Stimulated activated CD8-positive, alpha-beta memory T cell treated with anti-CD3 and anti-CD28 coated beads, Interleukin-2, amount 100 ng/mL, for 48 hours (primary cell): ENCODE measurements at regions not wholly inside any gene's neighbourhood (a gene's known extent, or its start where the extent isn't known, plus 50 kb on each side); places are given as distances from the start of the nearest gene placed in this dataset.
"Not testable (repeated sequence)": the region's sequence is repeated elsewhere in the genome, so short reads cannot be mapped to it uniquely, and the experiment has no call there.

Experiments used
- DNase-seq, 2 donors: peaks; one replicate each; pipeline ENCODE4 v3.0.0-alpha.2; 2020; ENCODE audit warnings: low read depth in 2 of 2

DNA sequence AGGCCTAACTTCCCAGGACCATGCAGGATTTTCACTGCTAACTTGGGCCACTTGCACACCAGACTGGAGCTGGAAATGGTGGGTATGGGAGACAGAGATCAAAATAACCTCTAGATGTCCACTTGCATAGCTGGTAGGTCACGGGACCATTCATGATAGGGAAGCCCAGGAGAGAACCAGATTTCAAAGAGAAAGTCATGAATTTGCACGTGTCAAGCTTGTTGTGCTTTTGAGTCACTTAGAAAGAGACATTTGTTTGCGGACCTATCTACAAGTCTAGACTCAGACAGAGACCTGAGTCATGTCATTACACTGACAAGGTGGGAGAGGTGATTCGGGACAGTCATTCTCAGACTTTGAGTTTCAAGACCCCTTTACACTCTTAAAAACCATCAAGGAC is 704.1 kb downstream of the DTWD2 start:
- not testable (repeated sequence) for DNase-seq

DNA sequence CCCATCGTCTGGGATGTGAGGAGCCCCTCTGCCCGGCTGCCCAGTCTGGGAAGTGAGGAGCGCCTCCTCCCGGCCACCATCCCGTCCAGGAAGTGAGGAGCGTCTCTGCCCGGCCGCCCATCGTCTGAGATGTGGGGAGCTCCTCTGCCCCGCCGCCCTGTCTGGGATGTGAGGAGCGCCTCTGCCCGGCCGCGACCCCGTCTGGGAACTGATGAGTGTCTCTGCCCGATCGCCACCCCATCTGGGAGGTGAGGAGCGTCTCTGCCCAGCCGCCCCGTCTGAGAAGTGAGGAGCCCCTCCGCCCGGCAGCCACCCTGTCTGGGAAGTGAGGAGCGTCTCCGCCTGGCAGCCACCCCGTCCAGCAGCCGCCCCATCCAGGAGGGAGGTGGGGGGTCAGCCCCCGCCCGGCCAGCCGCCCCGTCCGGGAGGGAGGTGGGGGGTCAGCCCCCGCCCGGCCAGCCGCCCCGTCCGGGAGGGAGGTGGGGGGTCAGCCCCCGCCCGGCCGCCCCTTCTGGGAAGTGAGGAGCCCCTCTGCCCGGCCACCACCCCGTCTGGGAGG is 705.8 kb downstream of the DTWD2 start:
- DNase-seq: not testable (repeated sequence)

DNA sequence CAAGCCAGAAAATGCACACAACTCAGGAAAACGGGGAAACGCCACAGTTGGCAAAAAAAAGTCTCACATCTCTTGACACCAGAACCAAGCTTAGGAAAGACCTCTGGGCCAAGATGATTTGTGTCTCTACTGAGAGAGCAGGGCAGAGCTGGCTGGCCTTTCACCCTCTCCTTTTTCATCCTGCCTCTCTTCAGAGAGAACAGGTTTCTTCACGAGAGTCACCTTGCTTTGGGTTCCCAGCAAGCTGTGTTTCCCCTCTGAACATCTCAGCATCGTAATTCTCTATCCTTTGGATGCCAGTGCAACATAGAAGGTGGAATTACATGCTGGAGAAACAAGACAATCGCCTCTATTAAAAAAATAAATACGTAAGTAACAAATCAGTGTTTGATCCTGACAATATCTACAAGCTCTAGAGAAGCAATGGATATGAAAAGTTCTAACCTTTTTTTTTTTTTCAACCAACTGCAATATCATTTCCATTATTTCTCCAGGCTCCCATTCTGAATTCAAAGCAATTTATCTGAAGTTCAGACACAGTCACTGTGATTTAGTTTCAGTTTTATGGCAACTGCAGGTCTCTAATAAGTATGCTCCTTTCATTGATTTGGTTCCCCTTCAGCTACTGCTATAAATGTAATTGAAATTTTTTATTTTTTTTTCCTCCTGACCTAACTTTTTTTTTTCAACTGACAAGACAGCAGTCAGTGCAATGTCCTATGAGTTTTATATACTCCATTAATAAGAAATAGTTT is 708.6 kb downstream of the DTWD2 start:
- DNase-seq: no peak

DNA sequence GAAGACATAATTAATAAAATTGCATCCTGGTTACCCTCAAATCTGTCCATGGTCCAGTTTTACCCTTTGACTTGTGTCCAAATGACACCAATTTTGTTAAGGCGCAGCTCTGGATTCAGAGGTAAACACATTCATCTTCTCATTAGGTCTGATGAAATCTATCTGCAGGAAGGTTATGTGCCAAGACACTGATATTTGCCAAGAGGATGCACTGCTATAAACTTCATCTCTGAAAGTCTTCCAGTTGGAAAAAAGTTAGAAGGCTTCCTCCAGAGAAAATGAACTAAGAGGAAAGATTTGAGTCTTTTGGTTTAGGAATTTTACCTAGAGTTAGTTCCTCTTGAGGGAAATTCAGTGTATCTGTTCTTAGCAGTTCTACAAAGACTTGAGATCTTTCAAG is 717.8 kb downstream of the DTWD2 start:
- DNase-seq: no peak

DNA sequence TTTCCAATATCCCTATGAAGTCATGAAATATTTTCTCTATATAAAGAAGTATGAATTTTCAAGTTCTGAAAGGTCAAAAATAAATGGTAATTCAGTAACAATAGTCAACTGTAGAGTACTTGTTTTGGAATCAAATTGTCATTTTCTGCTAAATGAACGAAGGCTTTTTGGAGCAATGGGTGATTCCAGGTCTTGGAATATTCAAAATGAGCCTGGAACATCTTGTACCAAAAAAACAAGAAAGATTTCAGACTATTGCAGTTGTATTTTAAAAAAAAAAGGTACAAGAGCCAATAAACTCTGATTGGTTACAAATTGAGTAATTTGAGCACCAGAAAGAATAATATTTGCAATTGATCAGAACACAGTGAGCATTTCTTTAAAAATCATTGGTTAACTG is 730.1 kb downstream of the DTWD2 start:
- DNase-seq: no peak

DNA sequence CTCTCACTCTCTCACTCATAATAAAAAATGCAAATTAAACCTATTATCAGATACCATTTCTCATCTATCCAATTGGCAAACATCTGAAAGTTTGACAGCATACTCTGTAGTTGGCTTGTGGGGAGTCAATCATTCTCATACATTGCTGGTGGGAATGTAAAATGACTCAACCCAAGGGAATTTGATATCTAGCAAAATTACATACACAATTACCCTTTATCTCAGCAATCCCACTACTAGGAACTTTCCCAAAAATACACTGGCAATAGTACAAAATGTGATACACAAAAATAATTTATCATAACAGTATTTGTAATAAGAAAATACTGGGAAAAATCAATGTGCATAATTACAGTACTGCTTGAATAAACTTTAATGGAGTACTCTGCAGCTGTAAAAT is 731.3 kb downstream of the DTWD2 start:
- no peak for DNase-seq

DNA sequence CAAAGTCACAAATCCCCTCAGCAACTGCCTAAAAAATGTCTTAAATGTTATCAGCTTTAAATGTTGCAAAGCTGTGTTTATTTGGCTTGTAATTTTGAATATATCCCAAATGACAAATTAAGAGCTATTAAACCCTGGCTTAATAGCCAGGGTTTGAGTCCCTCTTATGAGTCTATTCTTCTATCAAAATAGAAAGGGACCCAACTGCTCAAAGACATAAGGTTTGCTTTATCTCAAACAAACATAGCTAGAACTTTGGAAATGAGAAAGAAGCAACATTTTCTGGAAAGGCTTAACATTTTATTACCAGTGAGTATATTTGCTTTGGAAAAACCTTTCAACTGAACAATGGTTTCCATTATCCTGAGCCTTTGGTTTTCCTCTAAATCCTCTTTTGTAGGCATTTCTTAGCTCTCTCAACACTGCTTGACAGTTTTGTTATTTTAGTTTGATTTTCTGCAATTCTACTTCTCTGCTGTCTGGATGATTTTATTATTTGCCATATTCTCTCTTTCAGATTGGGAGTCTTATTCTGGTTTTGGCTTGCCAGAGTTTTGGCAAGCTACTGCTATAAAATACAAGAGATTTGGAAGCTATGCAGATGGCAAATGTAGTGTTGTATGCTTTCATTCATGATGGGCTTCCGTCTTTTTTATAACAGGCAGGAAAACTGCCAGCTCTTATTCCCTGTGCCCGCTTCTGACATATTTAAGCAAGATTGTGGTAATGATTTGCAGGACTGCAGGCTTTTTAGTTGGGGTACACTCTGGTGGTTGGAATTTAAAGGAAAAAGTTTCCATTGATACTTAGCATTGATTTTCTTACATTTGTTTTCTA is 734.9 kb downstream of the DTWD2 start:
- no peak for DNase-seq

DNA sequence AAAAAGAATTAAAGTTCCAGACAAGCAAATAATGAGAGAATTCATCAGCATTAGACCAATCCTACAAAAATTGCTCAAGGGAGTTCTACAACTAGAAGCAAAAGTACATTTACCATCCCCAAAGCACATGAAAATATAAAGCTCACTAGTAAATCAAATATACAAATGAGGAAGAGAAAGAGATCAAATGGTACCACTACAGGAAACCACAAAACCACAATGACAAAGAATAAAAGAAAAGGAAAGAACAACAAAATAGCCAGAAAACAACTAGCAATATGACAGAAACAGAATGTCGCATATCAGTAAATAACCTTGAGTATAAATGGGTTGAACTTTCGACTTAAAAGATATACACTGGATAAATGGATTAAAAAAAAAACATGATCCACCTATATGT is 739.0 kb downstream of the DTWD2 start:
- DNase-seq: no peak

DNA sequence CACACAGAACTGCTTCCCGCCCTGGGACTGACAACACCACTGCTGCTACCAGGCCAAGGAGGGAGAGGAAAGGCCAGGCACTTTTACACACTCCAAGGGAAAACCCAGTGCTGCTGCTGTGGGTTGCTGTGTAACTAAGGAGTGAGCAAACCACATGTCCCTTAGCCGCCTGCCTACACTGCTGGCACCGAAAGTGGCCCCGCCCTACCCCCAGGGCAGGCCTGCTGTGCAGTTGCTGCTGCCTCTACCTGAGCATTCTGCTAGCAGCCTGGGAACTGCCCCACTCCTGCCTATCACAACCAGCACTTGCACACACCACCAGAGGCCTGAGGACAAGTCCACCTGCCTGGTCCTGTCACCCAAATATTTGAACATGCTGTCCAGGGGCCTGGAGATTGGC is 740.9 kb downstream of the DTWD2 start:
- DNase-seq: no peak

DNA sequence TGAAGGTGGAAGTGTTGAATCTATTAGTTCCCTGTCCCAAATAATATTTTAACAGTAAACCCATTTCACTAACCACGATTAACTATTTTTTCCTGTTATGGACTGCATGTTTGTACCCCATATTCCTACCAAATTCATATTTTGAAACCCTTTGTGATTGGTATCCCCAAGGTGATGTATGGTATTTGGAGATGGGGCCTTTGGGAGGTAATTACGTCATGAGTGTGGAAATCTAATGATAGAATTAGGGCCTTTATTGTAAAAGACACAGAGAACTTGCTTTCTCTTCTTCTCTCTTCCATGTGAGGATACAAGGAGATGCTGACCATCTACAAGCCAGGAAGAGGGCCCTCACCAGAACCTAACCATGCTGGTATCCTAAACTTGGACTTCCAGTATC is 744.7 kb downstream of the DTWD2 start:
- DNase-seq: no peak

DNA sequence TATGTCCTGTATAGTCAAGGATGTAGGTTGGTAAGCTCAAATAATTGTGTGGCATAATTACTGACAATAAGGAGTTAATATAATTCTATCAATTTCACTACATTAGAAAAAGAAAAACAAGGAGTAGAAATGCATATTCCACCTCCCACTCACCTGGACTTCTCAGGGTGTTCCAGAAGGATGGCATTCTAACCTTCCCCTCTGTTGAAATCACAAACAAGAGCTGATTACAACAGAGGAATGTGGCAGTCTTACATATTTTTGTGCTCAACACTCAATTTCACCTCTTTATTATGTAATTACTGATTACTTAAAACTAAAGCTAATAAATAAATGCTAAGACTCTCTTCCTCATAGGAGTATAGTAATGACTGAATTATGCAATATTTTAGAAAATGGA is 745.3 kb downstream of the DTWD2 start:
- DNase-seq: no peak

DNA sequence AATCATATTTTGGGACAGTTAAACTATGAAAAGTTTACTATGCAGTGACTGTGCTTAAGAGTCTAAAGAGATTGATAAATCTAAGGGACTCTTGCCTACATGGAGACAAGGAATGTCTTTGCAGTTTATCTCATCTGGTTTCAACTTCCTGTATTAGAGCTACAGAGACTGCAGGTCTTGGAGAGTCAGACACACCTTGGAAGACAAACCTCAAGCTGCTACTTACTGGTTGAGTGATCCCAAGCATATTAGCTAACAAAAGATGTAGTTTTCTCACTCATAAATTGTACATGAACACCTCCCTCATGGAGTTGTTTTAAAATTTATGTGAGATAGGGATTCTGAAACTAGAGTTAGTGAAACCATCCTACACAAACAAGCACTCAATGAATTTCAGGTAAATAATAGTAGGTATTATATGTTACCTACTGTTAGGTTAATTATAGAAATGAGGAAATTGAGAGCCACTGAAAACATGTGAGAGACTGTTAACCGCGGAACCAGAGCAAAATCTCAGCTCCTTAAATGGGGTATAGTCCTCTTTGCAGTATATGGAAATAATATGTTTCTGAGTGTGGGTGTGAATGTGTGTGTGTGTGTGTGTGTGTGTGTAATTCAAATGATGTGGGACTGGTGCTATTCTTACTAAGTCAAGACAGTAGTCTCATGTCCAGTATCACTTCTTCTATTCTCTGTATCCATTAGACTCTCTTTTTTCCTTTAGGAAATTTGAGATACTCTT is 752.1 kb downstream of the DTWD2 start:
- DNase-seq: no peak

DNA sequence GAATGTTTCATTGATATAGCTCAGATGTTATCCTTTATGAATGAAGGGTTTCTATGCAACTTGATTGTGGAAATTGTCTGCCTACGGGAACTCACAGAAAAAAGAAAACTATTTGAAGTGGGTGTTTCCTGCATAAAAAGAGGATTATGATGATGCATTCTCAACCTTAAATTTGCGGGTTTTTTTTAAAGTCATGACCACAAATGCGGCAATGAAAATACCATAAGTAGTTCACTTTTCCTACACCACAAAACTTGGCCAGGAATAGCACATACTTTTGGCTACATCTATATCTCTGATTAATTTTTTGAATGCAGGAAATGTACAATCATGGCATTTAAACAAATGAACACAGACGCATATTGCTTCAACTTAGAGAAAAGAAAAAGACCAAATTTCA is 754.7 kb downstream of the DTWD2 start:
- DNase-seq: no peak

DNA sequence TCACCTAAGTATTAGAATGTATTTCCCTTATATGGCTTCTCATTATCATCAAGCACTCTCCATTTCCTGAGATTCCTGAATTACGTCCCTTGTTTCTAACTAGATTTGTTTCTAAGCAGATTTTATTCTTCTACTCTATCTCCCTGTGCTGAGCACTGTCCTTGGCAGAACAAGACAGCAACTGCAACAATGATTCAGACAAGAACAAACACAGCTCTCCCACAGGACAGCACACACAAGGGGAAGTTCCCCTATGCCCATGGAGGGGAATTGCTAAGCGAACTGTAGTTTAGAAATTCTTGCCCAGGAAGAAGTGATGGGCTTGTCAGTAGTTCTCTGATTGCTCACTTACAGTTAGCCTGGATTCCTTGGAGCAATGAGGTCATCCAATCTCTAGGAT is 759.9 kb downstream of the DTWD2 start:
- no peak for DNase-seq

DNA sequence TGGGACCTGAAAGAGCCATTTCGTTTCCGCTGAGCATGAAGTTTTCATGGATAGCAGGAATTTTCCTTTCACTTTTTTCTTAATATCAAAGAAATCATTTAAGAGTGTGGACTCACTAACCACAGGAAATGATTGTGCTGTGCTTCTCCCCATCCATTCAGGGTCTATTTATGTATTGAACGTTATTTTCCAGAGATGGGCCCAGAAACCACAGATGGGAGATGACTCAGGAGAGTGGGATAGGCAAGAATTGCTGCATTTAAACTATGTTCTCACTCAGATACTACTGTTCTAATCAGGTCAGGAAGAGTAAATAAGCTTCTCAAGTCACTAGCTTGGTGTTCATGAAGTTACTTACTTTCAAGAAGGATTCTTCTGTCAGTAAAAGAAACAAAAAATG is 763.8 kb downstream of the DTWD2 start:
- DNase-seq: no peak

DNA sequence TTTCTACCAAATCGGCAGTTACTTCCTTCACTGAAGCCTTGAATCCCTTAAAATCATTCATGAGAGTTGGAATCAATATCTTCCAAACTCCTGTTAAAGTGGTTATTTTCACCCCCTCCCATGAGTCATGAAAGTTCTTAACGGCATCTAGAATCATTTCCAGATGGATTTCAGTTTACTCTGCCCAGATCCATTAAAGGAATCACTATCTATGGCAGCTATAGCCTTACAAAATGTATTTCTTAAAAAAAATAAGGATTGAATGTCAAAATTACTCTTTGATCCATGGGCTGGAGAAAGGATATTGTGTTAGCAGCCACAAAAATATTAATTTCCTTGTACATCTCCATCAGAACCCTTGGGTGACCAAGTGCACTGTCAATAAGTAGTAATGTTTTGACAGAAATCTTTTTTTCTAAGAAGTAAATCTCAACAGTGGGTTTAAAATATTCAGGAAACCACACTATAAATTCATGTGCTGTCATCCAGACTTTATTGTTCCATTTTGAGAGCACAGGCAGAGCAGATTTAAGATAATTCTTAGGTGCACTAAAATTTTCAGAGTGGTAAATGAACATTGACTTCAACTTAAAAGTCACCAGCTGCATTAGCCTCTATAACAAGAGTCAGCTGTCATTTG is 767.7 kb downstream of the DTWD2 start:
- DNase-seq: no peak

DNA sequence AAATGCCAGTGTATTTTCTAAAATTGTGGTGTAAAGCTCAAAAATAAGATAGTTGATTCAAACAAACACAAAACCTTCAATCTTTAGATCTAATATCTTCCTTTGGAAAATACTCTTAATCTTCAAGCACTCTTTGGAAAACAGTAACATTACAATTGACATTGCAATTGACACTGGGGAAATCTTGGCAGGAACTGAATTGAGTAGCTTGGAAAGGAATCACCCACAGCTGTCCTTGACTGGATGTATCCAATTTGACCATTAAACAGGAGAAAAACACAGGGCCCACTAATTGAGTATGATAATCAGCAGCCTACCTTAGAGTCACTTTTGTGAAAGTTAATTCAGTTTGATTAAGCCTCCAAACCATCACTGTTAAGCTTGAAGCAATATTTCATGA is 776.7 kb downstream of the DTWD2 start:
- DNase-seq: no peak

DNA sequence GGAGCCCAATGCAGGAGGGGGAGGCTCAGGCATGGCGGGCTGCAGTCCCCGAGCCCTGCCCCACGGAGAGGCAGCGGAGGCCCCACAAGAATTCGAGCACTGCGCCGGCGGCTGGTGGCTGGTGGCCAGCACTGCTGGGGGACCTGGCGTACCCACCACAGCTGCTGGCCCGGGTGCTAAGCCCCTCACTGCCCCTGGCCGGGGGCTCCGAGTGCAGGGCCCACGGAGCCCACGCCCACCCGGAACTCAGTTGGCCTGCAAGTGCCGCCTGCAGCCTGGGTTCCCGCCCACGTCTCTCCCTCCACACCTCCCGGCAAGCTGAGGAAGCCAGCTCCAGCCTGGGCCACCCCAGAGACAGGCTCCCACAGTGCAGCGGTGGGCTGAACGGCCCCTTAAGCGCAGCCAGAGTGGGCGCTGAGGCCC is 780.3 kb downstream of the DTWD2 start:
- no peak for DNase-seq

DNA sequence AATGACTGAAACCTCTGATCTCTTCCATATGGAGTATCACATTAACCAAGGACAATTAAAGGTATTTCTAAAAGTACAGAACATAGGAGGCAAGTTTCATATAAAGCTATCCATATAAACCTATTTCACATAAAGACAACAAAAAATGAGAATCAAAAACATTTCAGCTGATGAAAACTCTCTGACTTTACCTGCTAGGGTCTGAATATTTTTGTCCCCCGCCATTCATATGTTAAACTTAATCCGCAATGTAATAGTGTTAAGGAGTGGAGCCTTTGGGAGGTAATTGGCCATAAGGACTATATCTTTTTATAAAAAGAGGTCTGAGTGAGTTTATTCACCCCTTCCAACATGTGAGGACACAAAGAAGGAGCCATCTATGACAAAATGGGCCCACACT is 788.5 kb downstream of the DTWD2 start:
- no peak for DNase-seq

DNA sequence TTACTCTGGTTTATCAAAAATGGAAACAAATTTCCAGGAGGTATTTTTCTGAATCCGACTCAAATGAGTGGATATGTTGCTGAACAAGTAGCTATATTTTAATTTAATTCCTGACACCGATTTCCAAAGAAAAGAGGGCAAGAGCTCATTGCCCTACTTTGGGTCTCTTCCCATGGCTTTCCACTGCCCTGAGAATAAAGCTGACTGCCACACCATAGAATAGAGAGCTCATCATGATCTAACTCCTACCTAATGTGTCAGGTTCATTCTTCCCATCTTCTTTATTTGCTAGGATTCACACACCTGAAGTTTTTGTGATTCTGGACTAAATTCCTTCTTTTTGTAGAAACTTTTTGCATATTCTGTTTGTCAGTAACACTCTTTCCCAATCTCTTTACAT is 792.1 kb downstream of the DTWD2 start:
- DNase-seq: no peak

DNA sequence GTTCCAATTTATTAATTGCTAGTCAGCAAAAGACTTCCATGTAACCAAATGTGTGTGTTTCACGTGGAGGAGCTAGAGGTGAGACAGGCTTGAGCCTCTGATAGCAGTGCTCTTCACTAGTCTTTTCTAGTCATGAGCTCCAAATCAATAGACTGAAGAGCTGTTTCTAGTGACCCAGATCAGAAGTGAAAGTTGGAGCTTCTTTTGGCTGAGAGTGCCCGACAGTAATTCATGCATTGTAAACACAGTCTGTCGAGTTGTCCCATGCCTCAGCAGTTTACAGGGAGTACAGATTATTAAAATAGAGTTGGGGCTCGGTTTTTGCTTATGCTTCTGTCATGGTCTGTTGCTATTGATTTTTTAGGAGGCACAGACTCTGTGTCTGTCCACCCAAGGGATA is 793.1 kb downstream of the DTWD2 start:
- DNase-seq: no peak
